Chondrocyte (in vitro differentiated cells): ENCODE measurements at regions not wholly inside any gene's neighbourhood (a gene's known extent, or its start where the extent isn't known, plus 50 kb on each side); places are given as distances from the start of the nearest gene placed in this dataset.

Experiments used
- DNase-seq: peaks from one replicate; pipeline ENCODE4 v3.0.0; 2021; ENCODE audit warnings: mixed read lengths, low spot score
- H3K27ac Mint-ChIP-seq: one replicate; pipeline ENCODE4 v1.8.0; 2021; ENCODE audit warnings: mild to moderate bottlenecking, moderate library complexity, mixed read lengths; ENCODE audit not compliant: unreplicated experiment
- H3K27me3 Mint-ChIP-seq: 2 replicates; pipeline ENCODE4 v1.8.0; 2021; ENCODE audit warnings: low read depth, mixed read lengths
- H3K36me3 Mint-ChIP-seq: 2 replicates; pipeline ENCODE4 v1.8.0; 2021; ENCODE audit warnings: low read depth, mixed read lengths
- H3K4me1 Mint-ChIP-seq: 2 replicates; pipeline ENCODE4 v1.8.0; 2021; ENCODE audit warnings: low read depth, mild to moderate bottlenecking, mixed read lengths
- H3K4me3 Mint-ChIP-seq: one replicate; pipeline ENCODE4 v1.8.0; 2021; ENCODE audit warnings: mild to moderate bottlenecking, moderate library complexity, mixed read lengths; ENCODE audit not compliant: unreplicated experiment
- H3K9me3 Mint-ChIP-seq: 2 replicates; pipeline ENCODE4 v1.8.0; 2021; ENCODE audit warnings: low read depth, mixed read lengths
- CTCF ChIP-seq: fragments of 200-600 bp; sonication (generic); IDR thresholded peaks from 2 replicates; pipeline ENCODE4 v1.5.0; 2021; ENCODE audit warnings: antibody characterized with exemption, mild to moderate bottlenecking, moderate library complexity

- no peak for DNase-seq
- Mint-ChIP-seq H3K9me3 (no peaks in the 10 kb centered on the region), H3K36me3 (no peaks in the 10 kb centered on the region), H3K4me1 (no peaks in the 10 kb centered on the region), H3K27me3 (no peaks in the 10 kb centered on the region), H3K4me3 (no peak overlapping the region), H3K27ac (no peak overlapping the region)
- no peak for TF ChIP-seq CTCF
Measured at GRCh38 chr3:24937780-24938179, 443.1 kb upstream of the THRB start.

GRCh38 chr3:24943961-24944360 is 449.3 kb upstream of the THRB start:
- no peaks in the 10 kb centered on the region for H3K36me3 Mint-ChIP-seq
- H3K4me1 Mint-ChIP-seq = no peaks in the 10 kb centered on the region
- H3K27me3 Mint-ChIP-seq = no peaks in the 10 kb centered on the region
- no peak for TF ChIP-seq CTCF
- H3K4me3 Mint-ChIP-seq = no peak overlapping the region
- H3K9me3 Mint-ChIP-seq = no peaks in the 10 kb centered on the region
- no peak overlapping the region for H3K27ac Mint-ChIP-seq
- DNase-seq = no peak

GRCh38 chr3:24944805-24945520 is 450.3 kb upstream of the THRB start:
- Mint-ChIP-seq H3K9me3 (no peaks in the 10 kb centered on the region), H3K4me3 (no peak overlapping the region), H3K36me3 (no peaks in the 10 kb centered on the region), H3K27ac (no peak overlapping the region), H3K27me3 (no peaks in the 10 kb centered on the region), H3K4me1 (no peaks in the 10 kb centered on the region)
- TF ChIP-seq CTCF = no peak
- no peak for DNase-seq

GRCh38 chr3:24945563-24945962 is 450.9 kb upstream of the THRB start:
- Mint-ChIP-seq H3K27ac (no peak overlapping the region), H3K27me3 (no peaks in the 10 kb centered on the region)
- DNase-seq = no peak

GRCh38 chr3:24947103-24947502 is 452.5 kb upstream of the THRB start:
- no peak for TF ChIP-seq CTCF
- H3K4me3 Mint-ChIP-seq = no peak overlapping the region
- DNase-seq = no peak
- H3K4me1 Mint-ChIP-seq = no peaks in the 10 kb centered on the region
- no peaks in the 10 kb centered on the region for H3K9me3 Mint-ChIP-seq
- no peak overlapping the region for H3K27ac Mint-ChIP-seq
- no peaks in the 10 kb centered on the region for H3K27me3 Mint-ChIP-seq
- no peaks in the 10 kb centered on the region for H3K36me3 Mint-ChIP-seq

More at GRCh38 chr3:24945563-24945962, 450.9 kb upstream of the THRB start:
- no peak for TF ChIP-seq CTCF
- no peak overlapping the region for H3K4me3 Mint-ChIP-seq
- H3K9me3 Mint-ChIP-seq = no peaks in the 10 kb centered on the region
- H3K36me3 Mint-ChIP-seq = no peaks in the 10 kb centered on the region
- no peaks in the 10 kb centered on the region for H3K4me1 Mint-ChIP-seq
